Lower leg skin (tissue), 4 donors: ENCODE measurements at regions not wholly inside any gene's neighbourhood (a gene's known extent, or its start where the extent isn't known, plus 50 kb on each side); places are given as distances from the start of the nearest gene placed in this dataset.

Source experiments
- DNase-seq, 2 donors: peaks; one replicate each; pipeline ENCODE4 v3.0.0-alpha.2; 2019; ENCODE audit warnings: low spot score in 2 of 2
- H3K4me3 ChIP-seq: fragments of 200-600 bp; sonication (generic); 2 replicates; pipeline ENCODE4 v1.5.1; 2017; ENCODE audit warnings: mild to moderate bottlenecking, low read depth; ENCODE audit not compliant: poor library complexity, severe bottlenecking
- CTCF ChIP-seq, 3 donors: fragments of 450-650 bp; IDR thresholded peaks; one replicate each; pipeline ENCODE4 v1.5.1; 2016; ENCODE audit warnings: antibody characterized with exemption in 3 of 3, mild to moderate bottlenecking in 3 of 3, moderate library complexity in 2 of 3
- POLR2A ChIP-seq, 2 donors: fragments of 450-650 bp; IDR thresholded peaks; one replicate each; pipeline ENCODE4 v1.6.1; 2016 to 2017; ENCODE audit warnings: antibody characterized with exemption in 2 of 2, mild to moderate bottlenecking in 1 of 2, moderate library complexity in 1 of 2
- WGBS, 2 donors: methylation state at CpG; one replicate each; pipeline ENCODE4 v1.1.5; 2018; 5-methylcytosine and 5-hydroxymethylcytosine counted together
- intact Hi-C: fragments of 100-400 bp; cut with DNase I; formaldehyde crosslinking; loops from one replicate; pipeline ENCODE4 v1.15.0; 2023; ENCODE audit warnings: low total_unique reads

GRCh38 chr9:16312962-16313546 lies 557.4 kb downstream of the BNC2 start:
- intact Hi-C loops, result loop anchor here (5.0 kb wide), 1 partner anchor 201 kb away; no protein-coding TSS in a partner anchor
- peak in 1 of 2 donors; percentile 60 for DNase-seq
- no peak overlapping the region for H3K4me3 ChIP-seq
- 83 to 86% methylated on average over 10 of the region's 10 CpGs for WGBS, 2 donors
- TF ChIP-seq CTCF (IDR thresholded peaks at IDR 0.05), result no peak
- no peak for TF ChIP-seq POLR2A (IDR thresholded peaks at IDR 0.05)

GRCh38 chr9:16314476-16314875 lies 556.0 kb downstream of the BNC2 start:
- intact Hi-C loops, result loop anchor here (5.0 kb wide), 1 partner anchor 202 kb away; no protein-coding TSS in a partner anchor
- WGBS, 2 donors, result 90 to 93% methylated on average over 5 of the region's 5 CpGs
- TF ChIP-seq CTCF (IDR thresholded peaks at IDR 0.05), result no peak
- no peak for TF ChIP-seq POLR2A (IDR thresholded peaks at IDR 0.05)
- DNase-seq, result peak in 1 of 2 donors; percentile 64
- H3K4me3 ChIP-seq, result no peak overlapping the region

- DNase-seq, result peak in 1 of 2 donors; percentile 42
- no peak overlapping the region for H3K4me3 ChIP-seq
- TF ChIP-seq CTCF (IDR thresholded peaks at IDR 0.05) (no peak), POLR2A (IDR thresholded peaks at IDR 0.05) (no peak)
- intact Hi-C loops, result no loop called here
- WGBS, 2 donors, result 86 to 91% methylated on average over 6 of the region's 6 CpGs
These were observed 554.8 kb downstream of the BNC2 start for GRCh38 chr9:16315720-16316119.

GRCh38 chr9:16316456-16316855 lies 554.0 kb downstream of the BNC2 start:
- TF ChIP-seq CTCF (IDR thresholded peaks at IDR 0.05), result no peak
- no peak for TF ChIP-seq POLR2A (IDR thresholded peaks at IDR 0.05)
- peak in 1 of 2 donors; percentile 82 for DNase-seq
- intact Hi-C loops, result no loop called here
- WGBS, 2 donors, result 75 to 94% methylated on average over 7 to 9 of the region's 9 CpGs
- H3K4me3 ChIP-seq, result no peak overlapping the region

GRCh38 chr9:16316911-16317817 lies 553.3 kb downstream of the BNC2 start:
- 75 to 82% methylated on average over 15 of the region's 15 CpGs for WGBS, 2 donors
- H3K4me3 ChIP-seq, result no peak overlapping the region
- TF ChIP-seq CTCF (IDR thresholded peaks at IDR 0.05), result no peak
- TF ChIP-seq POLR2A (IDR thresholded peaks at IDR 0.05), result no peak
- intact Hi-C loops, result no loop called here
- DNase-seq, result peak in 1 of 2 donors; percentile 61
